ENCODE measurements at regions not wholly inside any gene's neighbourhood (a gene's known extent, or its start where the extent isn't known, plus 50 kb on each side); places are given as distances from the start of the nearest gene placed in this dataset.

DNA sequence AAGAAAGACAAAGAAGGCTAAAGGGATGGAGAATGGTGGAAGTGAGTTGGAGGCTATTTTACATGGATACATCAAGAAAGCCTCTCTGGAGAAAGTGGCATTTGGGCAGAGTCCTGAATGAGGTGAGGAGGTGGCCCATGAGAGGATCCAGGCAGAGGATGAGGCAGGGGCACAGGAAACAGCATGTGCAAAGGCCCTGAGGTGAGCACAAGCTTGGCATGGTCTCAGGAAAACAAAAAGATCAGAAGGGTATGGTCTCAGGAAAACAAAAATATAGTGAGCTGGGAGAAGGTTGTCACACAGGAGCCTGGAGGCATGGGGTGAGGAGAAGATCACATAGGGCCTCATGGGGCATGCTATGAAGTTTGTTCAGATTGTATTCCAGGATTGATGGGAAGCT lies 62.1 kb upstream of the F3 start:
- no peak for TF ChIP-seq CTCF (conservative IDR thresholded peaks at IDR 0.05; ENCODE audit: low read length)
- TF ChIP-seq EZH2phosphoT487 (IDR thresholded peaks at IDR 0.05; ENCODE audit: borderline replicate concordance), result no peak
